Adrenal gland (tissue), 9 donors: ENCODE measurements at regions not wholly inside any gene's neighbourhood (a gene's known extent, or its start where the extent isn't known, plus 50 kb on each side); places are given as distances from the start of the nearest gene placed in this dataset.

Experiments
- DNase-seq, 7 donors: peaks; one replicate each; pipeline ENCODE4 v3.0.0-alpha.2; 2019 to 2020
- H3K27ac ChIP-seq, 5 donors: fragments of 200-600 bp; sonication (generic) in 4 of 5; 1 replicate in 3 of 5; 2 replicates in 2 of 5; pipeline versions ENCODE4 v1.5.1 to v1.8.0; 2016 to 2020; ENCODE audit warnings: mild to moderate bottlenecking in 1 of 5
- H3K27me3 ChIP-seq: fragments of 200-600 bp; 2 replicates; pipeline ENCODE4 v1.8.0; 2021
- H3K36me3 ChIP-seq, 2 donors: fragments of 200-600 bp; replicated peaks in 1 of 2; 1 replicate in 1 of 2; 2 replicates in 1 of 2; pipeline versions ENCODE4 v1.5.1 to v1.8.0; 2018 to 2022
- H3K4me1 ChIP-seq, 2 donors: fragments of 200-600 bp; replicated peaks in 1 of 2; 1 replicate in 1 of 2; 2 replicates in 1 of 2; pipeline versions ENCODE4 v1.5.1 to v1.8.0; 2018 to 2021
- H3K4me3 ChIP-seq, 4 donors: fragments of 200-600 bp; sonication (generic) in 3 of 4; one replicate each; pipeline ENCODE4 v1.5.1; 2016 to 2018
- H3K9me3 ChIP-seq, 3 donors: fragments of 200-600 bp; sonication (generic) in 1 of 3; replicated peaks in 1 of 3; 1 replicate in 2 of 3; 2 replicates in 1 of 3; pipeline versions ENCODE4 v1.5.1 to v1.8.0; 2016 to 2021
- POLR2A ChIP-seq, 2 donors: fragments of 450-650 bp; IDR thresholded peaks; one replicate each; pipeline ENCODE4 v1.6.1; 2017; ENCODE audit warnings: antibody characterized with exemption in 2 of 2, mild to moderate bottlenecking in 2 of 2, moderate library complexity in 1 of 2
- WGBS, 4 donors: extraction: QIAGEN DNeasy Blood & Tissue Kit in 2 of 4; methylation state at CpG; one replicate each; pipeline versions ENCODE4 v1.1.5 to v1.1.7; 2013 to 2017; 5-methylcytosine and 5-hydroxymethylcytosine counted together
- intact Hi-C, 2 donors: fragments of 100-400 bp; cut with DNase I; formaldehyde crosslinking; loops; one replicate each; pipeline versions ENCODE4 v1.14.1 to v1.15.0; 2022 to 2023
- TF ChIP-seq, protein P1 (sequence below), 6 experiments: fragments of 450-650 bp in 4 of 6; fragments of 200-600 bp in 2 of 6; sonication (generic) in 1 of 6; IDR thresholded peaks; 1 replicate in 5 of 6; 2 replicates in 1 of 6; pipeline versions ENCODE4 v1.5.1 to v1.8.0; 2016 to 2021; ENCODE audit warnings: antibody characterized with exemption in 6 of 6, mild to moderate bottlenecking in 2 of 6, moderate library complexity in 1 of 6
- donor health status: healthy with polysubstance abuse.
- donor health status: Bipolar disorder and iron deficiency.
- donor health status: DM: yes; HTN: yes; CAD: no.
- donor health status: DM: no; HTN: no; CAD: no.
- donor health status: DM: no; HTN: no; CAD: no.

DNA sequence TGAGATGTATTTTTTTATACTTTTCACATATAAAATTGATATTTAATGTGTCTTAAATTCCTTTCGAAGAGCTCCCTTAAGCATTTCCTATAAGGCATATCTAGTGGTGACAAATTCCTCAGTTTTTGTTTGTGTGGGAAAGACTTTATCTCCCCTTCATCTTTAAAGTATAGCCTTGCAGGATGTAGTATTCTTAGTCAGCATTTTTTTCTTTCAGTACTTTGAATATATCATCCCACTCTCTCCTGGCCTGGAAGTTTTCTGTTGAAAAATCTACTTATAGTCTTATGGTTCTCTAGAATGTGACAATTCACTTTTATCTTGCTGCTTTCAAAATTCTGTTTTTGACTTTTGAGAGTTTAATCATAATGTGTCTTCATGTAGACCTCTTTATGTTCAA lies 95.2 kb downstream of the EDEM1 start:
- 85 to 92% (median 89%) methylated on average over 1 of the region's 1 CpG for WGBS, 4 donors
- no peak for TF ChIP-seq POLR2A (IDR thresholded peaks at IDR 0.05)
- TF ChIP-seq, protein P1, sequence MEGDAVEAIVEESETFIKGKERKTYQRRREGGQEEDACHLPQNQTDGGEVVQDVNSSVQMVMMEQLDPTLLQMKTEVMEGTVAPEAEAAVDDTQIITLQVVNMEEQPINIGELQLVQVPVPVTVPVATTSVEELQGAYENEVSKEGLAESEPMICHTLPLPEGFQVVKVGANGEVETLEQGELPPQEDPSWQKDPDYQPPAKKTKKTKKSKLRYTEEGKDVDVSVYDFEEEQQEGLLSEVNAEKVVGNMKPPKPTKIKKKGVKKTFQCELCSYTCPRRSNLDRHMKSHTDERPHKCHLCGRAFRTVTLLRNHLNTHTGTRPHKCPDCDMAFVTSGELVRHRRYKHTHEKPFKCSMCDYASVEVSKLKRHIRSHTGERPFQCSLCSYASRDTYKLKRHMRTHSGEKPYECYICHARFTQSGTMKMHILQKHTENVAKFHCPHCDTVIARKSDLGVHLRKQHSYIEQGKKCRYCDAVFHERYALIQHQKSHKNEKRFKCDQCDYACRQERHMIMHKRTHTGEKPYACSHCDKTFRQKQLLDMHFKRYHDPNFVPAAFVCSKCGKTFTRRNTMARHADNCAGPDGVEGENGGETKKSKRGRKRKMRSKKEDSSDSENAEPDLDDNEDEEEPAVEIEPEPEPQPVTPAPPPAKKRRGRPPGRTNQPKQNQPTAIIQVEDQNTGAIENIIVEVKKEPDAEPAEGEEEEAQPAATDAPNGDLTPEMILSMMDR (IDR thresholded peaks at IDR 0.05), result no peak
- Histone ChIP-seq H3K27me3 (no peaks in the 10 kb centered on the region), H3K9me3 (no peaks in the 10 kb centered on the region), H3K4me3 (no peak overlapping the region), H3K36me3 (no peaks in the 10 kb centered on the region), H3K27ac (no peak overlapping the region), H3K4me1 (no peaks in the 10 kb centered on the region)
- intact Hi-C loops, result no loop called here
- no peak for DNase-seq

DNA sequence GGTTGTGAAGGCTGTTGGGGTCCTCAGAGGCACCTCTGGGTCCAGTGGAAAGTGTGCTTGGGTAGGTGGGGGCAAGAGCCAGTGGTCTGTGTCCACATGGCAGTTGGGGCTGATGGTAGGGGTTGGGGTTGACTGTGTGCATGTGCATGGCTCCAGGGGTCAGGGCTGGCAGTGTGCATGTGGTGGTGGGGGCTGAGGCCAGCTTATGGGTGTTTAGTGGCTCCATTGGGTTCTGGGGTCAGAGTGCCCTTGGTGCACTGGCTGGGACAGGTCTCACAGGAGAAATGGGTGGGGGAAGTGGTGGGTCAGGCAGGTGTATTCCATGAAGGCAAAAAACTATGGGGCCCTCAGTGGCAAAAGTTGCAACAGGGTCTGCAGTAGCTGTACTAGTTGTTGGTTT lies 97.9 kb downstream of the EDEM1 start:
- DNase-seq, result no peak
- no peak overlapping the region for H3K27ac ChIP-seq
- TF ChIP-seq POLR2A (IDR thresholded peaks at IDR 0.05), result no peak
- TF ChIP-seq, protein P1 (IDR thresholded peaks at IDR 0.05), result no peak
- no peaks in the 10 kb centered on the region for H3K9me3 ChIP-seq
- H3K4me1 ChIP-seq, result no peaks in the 10 kb centered on the region
- no peak overlapping the region for H3K4me3 ChIP-seq
- no peaks in the 10 kb centered on the region for H3K36me3 ChIP-seq
- H3K27me3 ChIP-seq, result no peaks in the 10 kb centered on the region
- intact Hi-C loops, result no loop called here

DNA sequence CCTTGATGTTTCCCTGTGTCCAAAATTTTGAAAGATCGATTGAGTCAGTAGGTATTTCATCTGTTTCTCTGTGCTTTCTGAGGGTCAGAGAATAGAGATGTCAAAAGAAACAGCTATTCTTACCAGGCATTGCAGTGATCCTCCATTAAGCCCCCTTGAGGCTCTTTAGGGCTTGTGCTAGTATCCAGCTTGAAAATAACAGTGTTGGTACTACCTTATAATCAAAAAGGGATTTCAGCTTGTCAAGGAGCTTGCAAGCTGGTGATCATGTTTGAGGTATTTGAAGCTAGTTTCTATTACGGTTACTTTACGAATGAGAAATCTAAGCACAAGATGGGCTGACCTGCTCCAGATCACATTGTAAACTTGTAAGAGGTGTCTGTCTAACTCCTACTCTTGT lies 103.4 kb downstream of the EDEM1 start:
- no peak overlapping the region for H3K4me3 ChIP-seq
- no peak overlapping the region for H3K27ac ChIP-seq
- H3K36me3 ChIP-seq, result no peaks in the 10 kb centered on the region
- WGBS, 4 donors, result 71 to 80% (median 74%) methylated on average over 3 of the region's 3 CpGs
- H3K4me1 ChIP-seq, result no peaks in the 10 kb centered on the region
- DNase-seq, result no peak
- no peaks in the 10 kb centered on the region for H3K9me3 ChIP-seq
- H3K27me3 ChIP-seq, result no peaks in the 10 kb centered on the region
- intact Hi-C loops, result no loop called here
- no peak for TF ChIP-seq POLR2A (IDR thresholded peaks at IDR 0.05)
- TF ChIP-seq, protein P1 (IDR thresholded peaks at IDR 0.05), result no peak

DNA sequence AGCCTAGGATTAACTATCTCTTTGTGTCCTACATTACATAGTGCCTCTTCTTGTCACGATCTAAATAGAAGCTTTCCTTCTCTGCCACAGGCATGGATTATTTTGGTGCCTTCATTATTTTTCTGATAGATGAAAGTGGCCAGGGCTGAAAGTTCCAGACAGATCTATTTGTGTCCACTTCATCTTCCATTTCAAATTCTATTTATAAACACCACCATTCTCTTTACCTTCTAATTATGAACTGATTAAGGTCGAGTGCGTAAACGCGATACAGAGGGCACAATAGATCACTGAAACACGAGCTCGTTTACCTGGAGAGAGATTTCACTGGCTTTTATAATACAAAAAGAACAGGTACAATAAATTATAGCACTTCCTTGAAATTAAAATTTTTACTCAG lies 105.0 kb downstream of the EDEM1 start:
- Histone ChIP-seq H3K36me3 (no peaks in the 10 kb centered on the region), H3K4me3 (no peak overlapping the region), H3K9me3 (no peaks in the 10 kb centered on the region), H3K27me3 (no peaks in the 10 kb centered on the region), H3K27ac (no peak overlapping the region), H3K4me1 (no peaks in the 10 kb centered on the region)
- intact Hi-C loops, result no loop called here
- no peak for DNase-seq
- 77 to 84% (median 78%) methylated on average over 7 of the region's 7 CpGs for WGBS, 4 donors
- TF ChIP-seq POLR2A (IDR thresholded peaks at IDR 0.05), result no peak
- TF ChIP-seq, protein P1 (IDR thresholded peaks at IDR 0.05), result no peak
